ENCODE measurements at regions not wholly inside any gene's neighbourhood (a gene's known extent, or its start where the extent isn't known, plus 50 kb on each side); places are given as distances from the start of the nearest gene placed in this dataset.

GRCh38 chr12:38253778-38254177, 62.8 kb upstream of the ALG10B start:
- no peak overlapping the region for H3K4me3 ChIP-seq (ENCODE audit: low read depth, low read length)
- no peak for DNase-seq (ENCODE audit: low read depth)

DNA sequence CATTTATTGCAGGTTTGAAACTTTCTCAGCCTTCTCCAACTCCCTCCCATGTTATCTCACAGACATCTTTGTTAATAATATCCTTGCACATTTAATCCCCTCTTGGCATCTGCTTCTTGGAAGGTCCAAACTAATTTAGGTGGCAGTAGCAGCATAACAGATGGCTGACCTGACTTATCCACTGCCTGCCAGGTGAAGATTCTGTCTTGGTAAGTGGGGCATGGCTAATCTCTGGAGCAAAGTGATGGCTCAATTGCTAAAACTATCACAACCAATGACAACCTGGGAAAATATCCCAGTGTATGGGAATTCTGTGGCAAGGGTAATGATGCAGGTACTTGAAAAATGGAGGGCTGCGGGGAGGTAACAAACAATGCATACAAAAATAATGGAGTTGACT, 58.2 kb upstream of the ALG10B start:
- no peak overlapping the region for H3K4me3 ChIP-seq (ENCODE audit: low read depth, low read length)
- no peak for DNase-seq (ENCODE audit: low read depth)

All from skeletal muscle cell (primary cell).